H1 (cell line): ENCODE measurements at regions not wholly inside any gene's neighbourhood (a gene's known extent, or its start where the extent isn't known, plus 50 kb on each side); places are given as distances from the start of the nearest gene placed in this dataset.

ENCODE experiments used
- CTCF ChIA-PET: fragments of 300-600 bp; sonication (Branson Sonifier 250); formaldehyde crosslinking; loops from one replicate; lab custom pipeline; 2021; ENCODE audit not compliant: partially characterized antibody; lab: Charles Lee
- POLR2A ChIA-PET: fragments of 300-600 bp; sonication (Branson Sonifier 250); formaldehyde crosslinking; loops from one replicate; lab custom pipeline; 2021; ENCODE audit warnings: inconsistent platforms; ENCODE audit not compliant: partially characterized antibody; lab: Charles Lee
- DNase-seq, 2 experiments: peaks; one replicate each; pipeline versions ENCODE4 v3.0.0 to v3.0.0-alpha.2; 2010 to 2022; ENCODE audit warnings: low spot score in 2 of 2, low read depth in 1 of 2, mixed read lengths in 1 of 2
- FAIRE-seq: peaks from 2 replicates; lab custom pipeline; 2011; peaks lifted over from hg19 to GRCh38; lab: Jason Lieb, UNC
- H2AFZ ChIP-seq: 2 replicates; pipeline ENCODE4 v1.8.1; 2012; ENCODE audit warnings: low read length, inconsistent platforms
- H2AK5ac ChIP-seq: 2 replicates; pipeline ENCODE4 v1.6.1; 2013; ENCODE audit warnings: low read depth, low read length
- H2BK120ac ChIP-seq: replicated peaks from 2 replicates; pipeline ENCODE3; 2013; ENCODE audit warnings: low read depth, low read length, inconsistent platforms
- H2BK12ac ChIP-seq: 2 replicates; pipeline ENCODE4 v1.6.1; 2013; ENCODE audit warnings: low read depth, low read length
- H2BK15ac ChIP-seq: 2 replicates; pipeline ENCODE4 v1.6.1; 2013; ENCODE audit warnings: low read length
- H2BK20ac ChIP-seq: 2 replicates; pipeline ENCODE4 v1.6.1; 2013; ENCODE audit warnings: low read length
- H2BK5ac ChIP-seq: 2 replicates; pipeline ENCODE4 v1.6.1; 2013; ENCODE audit warnings: low read depth, low read length
- H3K14ac ChIP-seq: 2 replicates; pipeline ENCODE4 v1.6.1; 2013; ENCODE audit warnings: inconsistent platforms; ENCODE audit not compliant: insufficient read length
- H3K18ac ChIP-seq: 2 replicates; pipeline ENCODE4 v1.6.1; 2013; ENCODE audit warnings: low read length; ENCODE audit errors: extremely low read depth
- H3K23ac ChIP-seq: 2 replicates; pipeline ENCODE4 v1.6.1; 2013; ENCODE audit warnings: inconsistent platforms; ENCODE audit not compliant: insufficient read length
- H3K23me2 ChIP-seq: 2 replicates; pipeline ENCODE4 v1.6.1; 2013; ENCODE audit warnings: low read depth, low read length
- H3K27ac ChIP-seq: 2 replicates; pipeline ENCODE4 v1.6.1; 2011; ENCODE audit warnings: low read depth, low read length, inconsistent platforms
- H3K27me3 ChIP-seq, 4 experiments: replicated peaks in 1 of 4; 1 replicate in 1 of 4; 2 replicates in 3 of 4; pipeline versions ENCODE4 v1.6.1 to v1.8.1; 2011 to 2013; ENCODE audit warnings: low read length in 3 of 4, mild to moderate bottlenecking in 3 of 4, inconsistent platforms in 2 of 4, mixed read lengths in 2 of 4, moderate library complexity in 1 of 4; ENCODE audit not compliant: control insufficient read depth in 3 of 4, insufficient read depth in 3 of 4; ENCODE audit errors: extremely low read depth in 1 of 4
- H3K36me3 ChIP-seq, 4 experiments: 2 replicates each; pipeline versions ENCODE4 v1.6.1 to v1.8.1; 2011 to 2013; ENCODE audit warnings: mild to moderate bottlenecking in 4 of 4, low read length in 3 of 4, moderate library complexity in 2 of 4, control low read depth in 1 of 4, inconsistent platforms in 1 of 4; ENCODE audit not compliant: insufficient read depth in 4 of 4, control insufficient read depth in 2 of 4
- H3K4ac ChIP-seq: replicated peaks from 2 replicates; pipeline ENCODE3; 2013; ENCODE audit warnings: low read length, low read depth, mixed read lengths, inconsistent platforms; ENCODE audit not compliant: insufficient read length
- H3K4me1 ChIP-seq, 4 experiments: replicated peaks in 1 of 4; 1 replicate in 1 of 4; 2 replicates in 3 of 4; pipeline versions ENCODE4 v1.6.1 to v1.8.1; 2011 to 2013; ENCODE audit warnings: low read length in 3 of 4, inconsistent platforms in 2 of 4, mixed read lengths in 1 of 4; ENCODE audit not compliant: insufficient read depth in 4 of 4, control insufficient read depth in 3 of 4
- H3K4me2 ChIP-seq, 2 experiments: 2 replicates each; pipeline versions ENCODE4 v1.6.1 to v1.8.1; 2011 to 2013; ENCODE audit warnings: low read depth in 2 of 2, low read length in 2 of 2, control low read depth in 1 of 2, inconsistent platforms in 1 of 2, mild to moderate bottlenecking in 1 of 2; ENCODE audit not compliant: insufficient read depth in 1 of 2
- H3K4me3 ChIP-seq, 4 experiments: fragments of 200-600, 300-600 bp in 1 of 4; sonication (generic), shearing (Covaris generic), sonication (Bioruptor Twin) in 1 of 4; 2 replicates each; pipeline versions ENCODE4 v1.5.1 to v1.8.1; 2011 to 2016; ENCODE audit warnings: low read length in 4 of 4, low read depth in 3 of 4, control low read depth in 2 of 4, inconsistent platforms in 2 of 4, mild to moderate bottlenecking in 2 of 4, mixed read lengths in 1 of 4, moderate library complexity in 1 of 4; ENCODE audit not compliant: insufficient read depth in 2 of 4; ENCODE audit errors: extremely low read depth in 1 of 4
- H3K56ac ChIP-seq: replicated peaks from 2 replicates; pipeline ENCODE3; 2013; ENCODE audit warnings: low read depth, mild to moderate bottlenecking, mixed read lengths, low read length, inconsistent platforms; ENCODE audit not compliant: insufficient read length
- H3K79me1 ChIP-seq: 2 replicates; pipeline ENCODE4 v1.6.1; 2013; ENCODE audit warnings: low read depth, low read length, control low read depth
- H3K79me2 ChIP-seq, 2 experiments: 2 replicates each; pipeline versions ENCODE4 v1.6.1 to v1.8.1; 2012 to 2013; ENCODE audit warnings: low read length in 2 of 2, mild to moderate bottlenecking in 2 of 2, inconsistent platforms in 1 of 2; ENCODE audit not compliant: insufficient read depth in 2 of 2, control insufficient read depth in 1 of 2
- H3K9ac ChIP-seq, 4 experiments: replicated peaks in 1 of 4; 1 replicate in 1 of 4; 2 replicates in 3 of 4; pipeline versions ENCODE4 v1.6.1 to v1.8.1; 2011 to 2013; ENCODE audit warnings: low read depth in 3 of 4, low read length in 3 of 4, control low read depth in 2 of 4, mild to moderate bottlenecking in 2 of 4, moderate library complexity in 2 of 4, inconsistent platforms in 1 of 4; ENCODE audit errors: extremely low read depth in 1 of 4
- H3K9me3 ChIP-seq, 2 experiments: 2 replicates each; pipeline versions ENCODE4 v1.6.1 to v1.8.1; 2012 to 2013; ENCODE audit warnings: mild to moderate bottlenecking in 2 of 2, moderate library complexity in 2 of 2, control low read depth in 1 of 2, inconsistent platforms in 1 of 2, low read depth in 1 of 2, low read length in 1 of 2, mixed read lengths in 1 of 2; ENCODE audit not compliant: insufficient read depth in 2 of 2
- H4K20me1 ChIP-seq, 2 experiments: replicated peaks in 1 of 2; 2 replicates each; pipeline versions ENCODE3 to v1.8.1; 2011 to 2013; ENCODE audit warnings: inconsistent platforms in 2 of 2, low read length in 2 of 2, mild to moderate bottlenecking in 1 of 2; ENCODE audit not compliant: insufficient read depth in 2 of 2, control insufficient read depth in 1 of 2
- H4K5ac ChIP-seq: 2 replicates; pipeline ENCODE4 v1.6.1; 2013; ENCODE audit warnings: low read length, low read depth, mixed read lengths, inconsistent platforms; ENCODE audit not compliant: insufficient read length
- H4K8ac ChIP-seq: 2 replicates; pipeline ENCODE4 v1.8.0; 2013; ENCODE audit warnings: mild to moderate bottlenecking, moderate library complexity, low read length, inconsistent platforms; ENCODE audit not compliant: insufficient read depth; ENCODE audit errors: extremely low read depth
- H4K91ac ChIP-seq: replicated peaks from 2 replicates; pipeline ENCODE3; 2013; ENCODE audit warnings: low read length, mixed read lengths, inconsistent platforms; ENCODE audit not compliant: insufficient read length
- BCL11A ChIP-seq, 2 experiments: IDR thresholded peaks; one replicate each; pipeline ENCODE4 v1.6.1; 2011; ENCODE audit warnings: low read depth in 2 of 2, low read length in 2 of 2, mild to moderate bottlenecking in 2 of 2
- CBX5 ChIP-seq: fragments of 300-800, 300-1000 bp; sonication (generic); IDR thresholded peaks from 2 replicates; pipeline ENCODE4 v1.7.1; 2016; ENCODE audit warnings: antibody characterized with exemption, low read length, low read depth
- CHD1 ChIP-seq: IDR thresholded peaks from 2 replicates; pipeline ENCODE4 v1.6.1; 2012; ENCODE audit warnings: low read depth, low read length, improper control_type of control experiment
- EP300 ChIP-seq, 2 experiments: IDR thresholded peaks; 1 replicate in 1 of 2; 2 replicates in 1 of 2; pipeline ENCODE4 v1.6.1; 2011 to 2012; ENCODE audit warnings: low read depth in 2 of 2, low read length in 2 of 2, mild to moderate bottlenecking in 2 of 2, borderline replicate concordance in 1 of 2, inconsistent platforms in 1 of 2, moderate library complexity in 1 of 2
- GABPA ChIP-seq: IDR thresholded peaks from 2 replicates; pipeline ENCODE4 v1.6.1; 2011; ENCODE audit warnings: mild to moderate bottlenecking, low read length, moderate library complexity, borderline replicate concordance; ENCODE audit not compliant: insufficient read depth
- MAX ChIP-seq: IDR thresholded peaks from 2 replicates; pipeline ENCODE4 v1.6.1; 2012; ENCODE audit warnings: inconsistent platforms
- POLR2A ChIP-seq, 2 experiments: IDR thresholded peaks; 1 replicate in 1 of 2; 2 replicates in 1 of 2; pipeline ENCODE4 v1.6.1; 2011; ENCODE audit warnings: low read depth in 2 of 2, low read length in 2 of 2, mild to moderate bottlenecking in 2 of 2; ENCODE audit errors: control extremely low read depth in 1 of 2
- SIRT6 ChIP-seq: IDR thresholded peaks from one replicate; pipeline ENCODE4 v1.7.1; 2012; ENCODE audit warnings: low read length, inconsistent platforms
- WGBS, 2 experiments: shearing (Covaris generic) in 1 of 2; methylation state at CpG; one replicate each; pipeline versions ENCODE4 v1.1.6 to v1.1.7; 2013 to 2015; ENCODE audit warnings: low lambda C conversion rate in 2 of 2, mixed read lengths in 2 of 2, inconsistent platforms in 1 of 2, low coverage in 1 of 2, missing lambda C conversion rate in 1 of 2; ENCODE audit not compliant: insufficient replicate concordance in 2 of 2, insufficient coverage in 1 of 2, insufficient read length in 1 of 2; ENCODE audit errors: extremely low coverage in 1 of 2, missing lambda C conversion rate in 1 of 2; 5-methylcytosine and 5-hydroxymethylcytosine counted together

DNA sequence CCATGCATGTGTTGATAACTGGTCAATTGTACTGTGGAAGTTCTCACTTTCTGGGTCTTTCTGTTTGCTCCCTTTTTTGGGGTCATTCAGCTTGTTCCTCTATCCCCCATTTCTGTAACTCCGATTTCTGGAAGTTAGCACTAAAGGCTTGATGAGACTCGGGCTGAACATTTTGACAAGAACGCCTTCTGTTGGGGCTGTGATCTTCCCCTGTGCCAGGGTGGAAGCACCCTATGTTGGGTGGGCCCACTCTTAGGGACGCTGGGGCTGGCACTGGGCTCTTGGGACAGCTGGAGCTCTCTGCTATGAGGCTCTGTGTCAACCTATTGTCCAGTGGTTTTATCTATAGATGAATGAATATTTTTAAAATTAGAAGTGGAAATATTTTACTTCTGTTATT is 60.1 kb upstream of the FRMD1 start:
- peak in 1 of 2 experiments; percentile 27 for DNase-seq
- Histone ChIP-seq H3K23me2 (no peaks in the 10 kb centered on the region), H2AFZ (no peak overlapping the region), H3K27ac (no peak overlapping the region), H3K4me2 (no peak overlapping the region), H2BK15ac (no peak overlapping the region), H4K91ac (no peak overlapping the region), H3K79me1 (no peaks in the 10 kb centered on the region), H2BK120ac (no peak overlapping the region), H3K4ac (no peak overlapping the region), H3K9ac (no peak overlapping the region), H3K27me3 (no peaks in the 10 kb centered on the region; a peak in 1 of 7 replicates), H3K9me3 (no peaks in the 10 kb centered on the region), H2AK5ac (no peak overlapping the region), H2BK5ac (no peak overlapping the region), H3K79me2 (no peaks in the 10 kb centered on the region), H3K23ac (no peak overlapping the region), H2BK12ac (no peak overlapping the region), H3K56ac (no peak overlapping the region), H3K18ac (no peak overlapping the region), H3K4me3 (no peak overlapping the region), H3K14ac (no peak overlapping the region), H4K8ac (no peak overlapping the region), H4K5ac (no peak overlapping the region), H4K20me1 (no peaks in the 10 kb centered on the region), H2BK20ac (no peak overlapping the region), H3K4me1 (no peaks in the 10 kb centered on the region), H3K36me3 (no peaks in the 10 kb centered on the region)
- no peak for FAIRE-seq
- TF ChIP-seq CHD1 (no peak), GABPA (no peak), EP300 (IDR thresholded peaks at IDR 0.05; ENCODE audit: borderline replicate concordance in 1 of 2, low read depth in 2 of 2, low read length in 2 of 2) (no peak), CBX5 (no peak), SIRT6 (no peak), BCL11A (IDR thresholded peaks at IDR 0.05; ENCODE audit: low read depth in 2 of 2, low read length in 2 of 2) (no peak), POLR2A (IDR thresholded peaks at IDR 0.05; ENCODE audit: control extremely low read depth in 1 of 2, low read depth in 2 of 2, low read length in 2 of 2) (no peak), MAX (no peak)
- CTCF ChIA-PET: interaction anchor here (0.8 to 2.5 kb wide), 4 partner anchors 19 to 78 kb away, joined by 4 to 10 read pairs (median 4); no protein-coding TSS in a partner anchor
- POLR2A ChIA-PET: no interaction called here
- WGBS, 2 experiments: 88% methylated on average over 4 of the region's 4 CpGs; no CpG with 5 or more reads in 1 of the 2 experiments
